ENCODE measurements at regions not wholly inside any gene's neighbourhood (a gene's known extent, or its start where the extent isn't known, plus 50 kb on each side); places are given as distances from the start of the nearest gene placed in this dataset.
A peak's percentile ranks its signal among the peaks of the same experiment; 100 is the strongest.

DNA sequence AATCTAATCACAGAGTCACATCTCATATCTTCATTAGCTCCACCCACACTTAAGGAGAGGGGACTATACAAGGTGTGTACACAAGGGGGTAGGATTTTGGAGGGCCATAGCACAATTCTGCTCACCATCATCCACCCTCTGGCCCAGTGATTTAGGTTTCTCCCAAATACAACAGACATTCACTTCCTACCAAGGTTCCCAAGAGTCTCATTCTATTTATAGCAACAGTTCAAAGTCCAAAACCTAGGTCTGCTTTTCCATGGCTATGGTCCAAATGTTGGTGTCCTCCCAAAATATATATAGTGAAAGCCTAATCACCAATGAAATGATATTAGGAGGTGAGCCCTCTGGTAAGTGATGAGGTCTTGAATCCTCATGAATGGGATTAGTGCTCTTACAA, 353.2 kb upstream of the PLD5 start:
- H3K4me3 ChIP-seq (ENCODE audit: low read length): no peak overlapping the region
- TF ChIP-seq, protein P1, sequence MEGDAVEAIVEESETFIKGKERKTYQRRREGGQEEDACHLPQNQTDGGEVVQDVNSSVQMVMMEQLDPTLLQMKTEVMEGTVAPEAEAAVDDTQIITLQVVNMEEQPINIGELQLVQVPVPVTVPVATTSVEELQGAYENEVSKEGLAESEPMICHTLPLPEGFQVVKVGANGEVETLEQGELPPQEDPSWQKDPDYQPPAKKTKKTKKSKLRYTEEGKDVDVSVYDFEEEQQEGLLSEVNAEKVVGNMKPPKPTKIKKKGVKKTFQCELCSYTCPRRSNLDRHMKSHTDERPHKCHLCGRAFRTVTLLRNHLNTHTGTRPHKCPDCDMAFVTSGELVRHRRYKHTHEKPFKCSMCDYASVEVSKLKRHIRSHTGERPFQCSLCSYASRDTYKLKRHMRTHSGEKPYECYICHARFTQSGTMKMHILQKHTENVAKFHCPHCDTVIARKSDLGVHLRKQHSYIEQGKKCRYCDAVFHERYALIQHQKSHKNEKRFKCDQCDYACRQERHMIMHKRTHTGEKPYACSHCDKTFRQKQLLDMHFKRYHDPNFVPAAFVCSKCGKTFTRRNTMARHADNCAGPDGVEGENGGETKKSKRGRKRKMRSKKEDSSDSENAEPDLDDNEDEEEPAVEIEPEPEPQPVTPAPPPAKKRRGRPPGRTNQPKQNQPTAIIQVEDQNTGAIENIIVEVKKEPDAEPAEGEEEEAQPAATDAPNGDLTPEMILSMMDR (IDR thresholded peaks at IDR 0.05; ENCODE audit: insufficient read depth, low read depth, low read length, missing control alignments): no peak
- no peak for DNase-seq (ENCODE audit: low read depth)

DNA sequence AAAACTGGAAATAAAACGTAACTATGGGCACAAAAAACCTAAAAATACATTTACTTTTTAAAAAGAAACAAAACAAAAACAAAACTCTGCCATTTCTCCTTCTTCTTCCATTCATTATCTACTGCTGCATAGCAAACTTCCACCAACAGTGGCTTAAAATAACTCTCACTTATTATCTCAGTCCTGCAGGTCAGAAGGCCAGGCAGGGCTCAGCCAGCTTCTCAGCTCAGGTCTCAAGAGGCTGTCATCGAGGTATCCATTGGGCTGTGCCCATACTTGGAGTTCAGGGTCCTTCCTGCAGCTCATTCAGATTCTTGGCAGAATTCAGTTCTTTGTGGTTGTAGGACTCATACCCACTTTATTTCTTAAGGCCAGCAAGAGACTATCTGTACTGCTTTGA, 352.7 kb upstream of the PLD5 start:
- TF ChIP-seq, protein P1 (IDR thresholded peaks at IDR 0.05; ENCODE audit: insufficient read depth, low read depth, low read length, missing control alignments): no peak
- no peak for DNase-seq (ENCODE audit: low read depth)
- no peak overlapping the region for H3K4me3 ChIP-seq (ENCODE audit: low read length)

DNA sequence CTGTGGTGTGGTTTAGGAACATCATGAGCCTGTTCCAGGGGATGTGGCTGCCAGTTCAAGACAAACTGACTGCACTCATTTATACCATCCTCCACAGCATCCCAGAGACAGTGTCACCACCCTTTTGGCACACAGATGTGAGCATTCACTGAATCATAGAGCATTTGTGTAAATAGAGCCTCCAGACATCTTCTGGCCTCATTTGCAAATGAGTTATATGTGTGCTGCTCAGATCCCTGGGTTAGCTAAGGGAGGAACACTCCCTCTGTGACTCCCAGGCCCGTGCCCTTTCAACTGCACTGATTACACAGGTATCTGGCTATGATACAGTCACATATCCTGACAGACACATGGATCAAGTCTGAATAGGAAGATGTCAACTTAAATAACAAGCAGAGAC, 351.5 kb upstream of the PLD5 start:
- H3K4me3 ChIP-seq (ENCODE audit: low read length): no peak overlapping the region
- TF ChIP-seq, protein P1 (IDR thresholded peaks at IDR 0.05; ENCODE audit: insufficient read depth, low read depth, low read length, missing control alignments): no peak
- peak; percentile 8 for DNase-seq (ENCODE audit: low read depth)

DNA sequence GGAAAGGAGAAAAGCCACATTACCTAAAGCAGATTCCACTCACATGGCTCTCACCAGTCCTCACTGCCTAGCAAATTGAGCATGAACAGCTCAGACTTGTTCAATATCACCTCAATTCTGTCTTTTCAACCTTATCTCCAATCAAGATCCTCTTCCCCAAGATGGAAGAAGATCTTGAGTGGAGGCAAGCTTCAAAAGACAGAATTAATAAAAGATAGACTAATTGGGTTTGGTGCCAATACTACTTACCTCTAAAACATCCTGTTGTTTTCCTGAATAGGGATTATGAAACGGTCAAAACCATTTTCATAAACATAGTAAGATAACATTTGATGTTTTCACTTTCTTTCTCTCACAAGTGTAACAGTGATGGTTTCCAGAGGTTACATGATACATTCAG, 349.2 kb upstream of the PLD5 start:
- TF ChIP-seq, protein P1 (IDR thresholded peaks at IDR 0.05; ENCODE audit: insufficient read depth, low read depth, low read length, missing control alignments): no peak
- no peak overlapping the region for H3K4me3 ChIP-seq (ENCODE audit: low read length)
- no peak for DNase-seq (ENCODE audit: low read depth)

DNA sequence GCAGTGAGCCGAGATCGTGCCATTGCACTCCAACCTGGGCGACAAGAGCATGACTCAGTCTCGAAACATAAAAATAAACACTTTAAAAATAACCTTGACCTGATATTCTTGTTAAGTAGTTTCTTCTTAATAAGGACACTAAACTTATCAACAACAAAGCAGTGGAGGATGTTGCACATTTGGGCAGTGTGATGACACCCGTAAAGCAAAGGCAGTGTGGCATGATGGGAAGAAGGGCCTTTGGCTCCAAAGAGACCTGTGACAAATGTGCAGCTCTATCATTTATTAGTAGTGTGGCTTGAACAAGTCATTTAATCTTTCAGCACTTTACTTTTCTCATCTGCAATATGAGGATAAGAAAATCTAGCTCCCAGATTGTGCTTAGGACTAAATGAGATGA, 348.0 kb upstream of the PLD5 start:
- TF ChIP-seq, protein P1 (IDR thresholded peaks at IDR 0.05; ENCODE audit: insufficient read depth, low read depth, low read length, missing control alignments): no peak
- no peak overlapping the region for H3K4me3 ChIP-seq (ENCODE audit: low read length)
- DNase-seq (ENCODE audit: low read depth): no peak

DNA sequence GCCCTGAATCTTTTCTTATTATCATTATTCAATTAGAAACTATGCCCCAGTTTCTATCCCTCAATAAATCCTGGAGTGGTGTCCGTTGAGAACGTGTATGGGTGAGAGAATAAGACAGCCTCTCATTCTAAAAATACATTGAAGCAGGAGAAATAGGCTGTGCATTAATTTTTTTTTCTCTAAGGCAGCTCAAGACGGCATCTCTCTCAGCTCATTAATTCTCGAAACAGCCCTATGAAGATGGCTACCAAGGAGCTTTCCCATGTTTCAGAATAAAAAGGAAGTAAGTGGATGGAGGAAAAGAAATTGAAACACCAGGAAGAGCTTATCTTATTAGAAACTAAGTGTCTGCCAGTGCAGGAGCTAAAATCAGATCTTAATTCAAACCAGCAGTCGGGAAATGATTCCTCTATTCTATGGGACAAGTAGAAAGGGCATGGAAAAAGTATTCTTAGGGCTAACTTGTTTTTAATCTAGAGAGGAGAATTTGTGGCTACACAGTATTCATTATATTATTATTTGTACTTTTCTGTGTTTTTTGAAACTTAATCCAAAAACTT, 347.1 kb upstream of the PLD5 start:
- TF ChIP-seq, protein P1 (IDR thresholded peaks at IDR 0.05; ENCODE audit: insufficient read depth, low read depth, low read length, missing control alignments): no peak
- no peak overlapping the region for H3K4me3 ChIP-seq (ENCODE audit: low read length)

DNA sequence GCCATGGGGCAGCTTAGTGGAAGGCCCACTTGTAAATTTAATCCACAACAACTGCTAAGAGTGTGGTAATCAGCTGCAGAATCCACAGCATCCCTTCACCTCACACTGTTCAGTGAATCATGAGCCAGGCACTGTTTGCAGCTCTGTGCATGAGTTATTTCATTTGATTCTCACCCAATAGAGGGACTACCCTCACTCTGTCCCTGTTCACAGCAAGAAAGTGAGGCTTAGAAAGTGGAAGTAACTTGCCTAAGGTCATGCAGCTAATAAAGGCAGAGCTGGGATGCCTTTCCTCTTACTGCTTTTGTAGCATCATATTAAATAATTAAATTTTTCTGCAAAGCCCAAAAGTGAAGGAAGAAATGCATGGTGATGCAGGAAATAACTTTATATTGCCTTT, 346.5 kb upstream of the PLD5 start:
- TF ChIP-seq, protein P1 (IDR thresholded peaks at IDR 0.05; ENCODE audit: insufficient read depth, low read depth, low read length, missing control alignments): no peak
- no peak for DNase-seq (ENCODE audit: low read depth)

More for the DNA sequence above, 347.1 kb upstream of the PLD5 start:
- no peak for DNase-seq (ENCODE audit: low read depth)

More for the DNA sequence above, 346.5 kb upstream of the PLD5 start:
- no peak overlapping the region for H3K4me3 ChIP-seq (ENCODE audit: low read length)
